Suppressor macrophage (primary cell): ENCODE measurements at regions not wholly inside any gene's neighbourhood (a gene's known extent, or its start where the extent isn't known, plus 50 kb on each side); places are given as distances from the start of the nearest gene placed in this dataset.

Experiments
- DNase-seq, 4 experiments: peaks; one replicate each; pipeline ENCODE4 v3.0.0-alpha.2; 2020 to 2022

- no peak for DNase-seq
These were observed 1293.4 kb upstream of the NCAM2 start for GRCh38 chr21:19704832-19705231.

DNA sequence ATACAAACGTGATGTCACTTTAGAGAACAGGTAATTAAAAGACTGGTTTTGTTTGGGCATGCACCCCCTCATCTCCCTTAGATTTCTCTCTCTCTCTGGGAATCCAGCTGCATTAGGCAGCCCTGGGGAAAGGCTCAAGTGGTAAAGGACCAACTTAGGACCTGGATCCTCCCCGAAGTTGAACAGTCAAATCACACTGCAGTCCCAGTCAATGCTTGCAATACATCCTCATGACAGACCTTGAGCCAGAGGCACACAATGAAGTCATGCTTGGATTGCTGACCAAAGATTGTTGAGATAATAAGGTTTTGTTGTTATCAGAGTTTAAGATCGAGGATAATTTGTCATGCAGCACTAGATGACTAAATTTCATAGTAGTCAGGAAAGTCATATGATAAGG, 1285.8 kb upstream of the NCAM2 start:
- DNase-seq: no peak

- DNase-seq: no peak
These were observed 1284.9 kb upstream of the NCAM2 start for GRCh38 chr21:19713313-19713712.

DNA sequence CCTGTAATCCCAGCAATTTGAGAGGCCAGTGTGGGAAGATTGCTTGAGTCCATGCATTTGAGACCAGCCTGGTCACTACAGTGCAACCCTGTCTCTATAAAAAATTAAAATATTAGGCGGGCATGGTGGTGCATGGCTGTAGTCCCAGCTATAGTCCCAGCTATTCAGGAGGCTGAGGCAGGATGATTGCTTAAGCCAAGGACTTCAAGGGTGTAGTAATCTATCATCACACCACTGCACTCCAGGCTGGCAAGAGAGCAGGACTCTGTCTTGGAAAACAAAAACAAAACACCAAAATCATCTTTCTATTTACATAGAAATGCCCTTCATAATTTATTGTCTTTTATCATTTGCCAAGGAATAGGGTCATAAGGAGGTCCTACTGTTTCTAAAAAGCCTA, 1274.1 kb upstream of the NCAM2 start:
- no peak for DNase-seq

- no peak for DNase-seq
These were observed 1267.0 kb upstream of the NCAM2 start for GRCh38 chr21:19731251-19731650.

DNA sequence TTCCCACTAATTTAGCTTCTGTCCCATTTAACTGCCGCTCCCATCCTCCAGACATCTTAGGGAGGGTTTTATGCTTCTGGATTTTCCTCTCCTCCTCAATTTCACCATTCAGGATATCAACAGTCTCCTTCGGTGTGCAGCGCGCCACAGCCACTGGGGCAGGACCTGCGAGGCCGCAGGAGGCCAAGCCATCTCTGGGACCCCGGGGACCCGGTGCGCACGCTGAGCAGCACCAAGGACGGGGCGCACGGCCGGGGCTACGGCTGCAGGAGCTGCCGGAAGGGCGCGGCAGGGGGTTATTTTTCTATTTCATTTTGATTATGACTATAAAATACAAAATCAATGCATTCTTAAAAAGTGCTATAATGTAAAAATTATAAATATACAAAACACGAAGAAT, 1238.4 kb upstream of the NCAM2 start:
- DNase-seq: no peak

DNA sequence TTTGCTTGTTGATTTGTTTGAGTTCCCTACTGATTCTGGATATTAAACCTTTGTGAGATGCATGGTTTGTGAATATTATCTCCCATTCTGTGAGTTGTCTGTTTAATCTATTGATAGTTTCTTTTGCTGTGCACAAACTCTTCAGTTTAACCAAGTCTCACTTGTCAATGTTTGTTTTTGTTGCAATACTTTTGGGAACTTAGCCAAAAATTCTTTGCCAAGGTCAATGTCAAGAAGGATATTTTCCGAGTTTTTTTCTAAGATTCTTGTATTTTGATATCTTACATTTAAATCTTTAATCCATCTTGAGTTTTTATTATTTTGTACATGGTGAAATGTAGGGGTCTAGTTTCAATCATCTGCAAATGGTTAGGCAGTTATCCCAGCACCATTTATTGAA, 1230.7 kb upstream of the NCAM2 start:
- DNase-seq: no peak

DNA sequence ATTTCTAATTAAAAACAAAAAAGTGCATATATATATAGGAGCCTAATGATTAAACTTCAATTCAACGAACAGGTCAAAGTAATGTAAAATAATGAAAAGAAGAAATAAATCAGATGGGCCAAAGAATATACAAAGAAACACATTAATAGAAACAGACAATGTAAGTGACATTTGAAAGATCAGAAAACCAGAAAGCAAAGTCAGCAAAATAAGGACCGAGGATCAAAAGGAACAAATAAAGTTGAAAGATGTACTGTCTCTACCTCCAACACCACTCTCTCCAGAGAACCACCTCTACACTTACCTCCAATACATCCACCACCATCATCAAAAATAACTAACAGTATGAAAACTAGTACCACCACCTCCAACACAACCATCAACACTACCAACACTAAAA, 1226.3 kb upstream of the NCAM2 start:
- DNase-seq: no peak

- DNase-seq: no peak
These were observed 1222.1 kb upstream of the NCAM2 start for GRCh38 chr21:19776076-19776475.

GRCh38 chr21:19781881-19782652, 1216.1 kb upstream of the NCAM2 start:
- no peak for DNase-seq

GRCh38 chr21:19785941-19786340, 1212.3 kb upstream of the NCAM2 start:
- DNase-seq: no peak

- no peak for DNase-seq
These were observed 1206.2 kb upstream of the NCAM2 start for GRCh38 chr21:19792004-19792403.

DNA sequence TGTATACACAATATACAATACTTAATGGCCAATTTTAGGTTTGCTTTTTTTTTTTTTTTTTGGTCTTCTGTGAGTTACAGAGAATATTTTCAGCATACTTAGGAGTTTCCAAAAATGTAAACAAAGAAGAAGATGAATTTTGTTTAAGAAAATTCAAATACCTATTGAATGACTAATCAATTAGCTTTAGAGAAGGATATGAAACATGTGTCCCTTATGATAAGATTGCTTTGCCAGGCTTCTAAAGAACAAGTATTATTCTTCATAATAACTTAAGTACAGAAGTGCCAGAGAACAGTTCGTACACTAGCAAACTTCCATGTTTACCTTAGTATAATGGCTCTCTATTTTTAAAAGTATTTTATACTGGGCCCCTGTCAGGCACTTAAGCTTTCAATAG, 1191.0 kb upstream of the NCAM2 start:
- no peak for DNase-seq

- no peak for DNase-seq
These were observed 1187.4 kb upstream of the NCAM2 start for GRCh38 chr21:19810779-19811178.

DNA sequence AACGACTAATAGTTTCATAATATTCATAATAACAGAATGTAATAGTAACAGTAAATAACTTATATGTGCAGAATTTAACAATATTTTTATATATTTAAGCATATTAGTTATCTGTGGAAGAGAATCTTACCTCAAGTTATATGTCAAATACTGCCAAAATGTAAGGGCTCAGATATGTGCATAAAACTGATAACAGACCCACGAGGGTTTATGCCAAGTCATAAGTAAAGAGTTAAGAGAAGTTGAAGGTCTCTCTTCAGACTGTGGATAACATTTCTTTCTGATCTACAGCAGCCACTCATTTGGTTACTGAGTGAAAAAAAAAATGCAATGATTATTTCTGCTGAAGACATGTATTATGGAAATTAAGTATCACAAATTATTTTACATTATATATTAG, 1167.8 kb upstream of the NCAM2 start:
- no peak for DNase-seq

- DNase-seq: no peak
These were observed 1165.7 kb upstream of the NCAM2 start for GRCh38 chr21:19832551-19832950.

DNA sequence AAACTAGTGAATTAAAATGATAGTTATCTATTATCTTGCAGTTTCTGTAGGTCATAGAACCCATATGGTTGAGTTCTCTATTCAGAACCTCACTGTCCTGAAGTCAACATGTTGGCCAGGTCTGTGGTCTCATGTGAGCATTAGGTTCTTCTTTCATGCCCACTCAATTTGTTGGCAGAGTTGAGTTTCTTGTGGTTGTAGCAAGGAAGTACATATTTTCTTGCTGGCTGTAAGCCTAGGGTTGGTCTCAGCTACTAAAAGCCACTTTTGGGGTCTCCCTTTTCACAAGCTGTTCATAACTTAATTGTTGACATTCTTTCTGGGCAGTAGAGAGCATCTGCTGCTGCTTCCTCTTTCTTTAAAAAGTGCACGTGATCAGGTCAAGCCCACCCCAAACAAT, 1165.1 kb upstream of the NCAM2 start:
- DNase-seq: no peak

GRCh38 chr21:19842601-19843000, 1155.6 kb upstream of the NCAM2 start:
- DNase-seq: no peak

DNA sequence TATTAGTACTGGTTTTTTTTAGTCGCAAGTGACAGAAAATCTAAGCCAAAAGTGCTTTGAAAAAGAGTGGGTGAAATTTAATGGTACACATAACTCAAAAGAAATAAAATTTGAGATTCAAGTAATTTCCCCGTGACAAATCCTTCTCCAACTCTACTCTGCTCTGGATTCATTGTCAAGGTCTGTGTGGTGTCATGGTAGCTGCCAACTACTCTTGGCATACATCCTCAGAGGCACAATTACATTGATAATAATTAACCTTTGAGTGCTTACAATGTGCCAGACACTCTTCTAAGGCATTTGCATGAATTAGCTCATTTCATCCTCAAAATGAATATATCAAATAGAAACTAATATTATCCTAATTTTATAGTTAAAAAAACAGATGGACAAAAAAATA, 1153.9 kb upstream of the NCAM2 start:
- DNase-seq: no peak

- no peak for DNase-seq
These were observed 1148.1 kb upstream of the NCAM2 start for GRCh38 chr21:19850157-19850556.

GRCh38 chr21:19853061-19853460, 1145.1 kb upstream of the NCAM2 start:
- no peak for DNase-seq

DNA sequence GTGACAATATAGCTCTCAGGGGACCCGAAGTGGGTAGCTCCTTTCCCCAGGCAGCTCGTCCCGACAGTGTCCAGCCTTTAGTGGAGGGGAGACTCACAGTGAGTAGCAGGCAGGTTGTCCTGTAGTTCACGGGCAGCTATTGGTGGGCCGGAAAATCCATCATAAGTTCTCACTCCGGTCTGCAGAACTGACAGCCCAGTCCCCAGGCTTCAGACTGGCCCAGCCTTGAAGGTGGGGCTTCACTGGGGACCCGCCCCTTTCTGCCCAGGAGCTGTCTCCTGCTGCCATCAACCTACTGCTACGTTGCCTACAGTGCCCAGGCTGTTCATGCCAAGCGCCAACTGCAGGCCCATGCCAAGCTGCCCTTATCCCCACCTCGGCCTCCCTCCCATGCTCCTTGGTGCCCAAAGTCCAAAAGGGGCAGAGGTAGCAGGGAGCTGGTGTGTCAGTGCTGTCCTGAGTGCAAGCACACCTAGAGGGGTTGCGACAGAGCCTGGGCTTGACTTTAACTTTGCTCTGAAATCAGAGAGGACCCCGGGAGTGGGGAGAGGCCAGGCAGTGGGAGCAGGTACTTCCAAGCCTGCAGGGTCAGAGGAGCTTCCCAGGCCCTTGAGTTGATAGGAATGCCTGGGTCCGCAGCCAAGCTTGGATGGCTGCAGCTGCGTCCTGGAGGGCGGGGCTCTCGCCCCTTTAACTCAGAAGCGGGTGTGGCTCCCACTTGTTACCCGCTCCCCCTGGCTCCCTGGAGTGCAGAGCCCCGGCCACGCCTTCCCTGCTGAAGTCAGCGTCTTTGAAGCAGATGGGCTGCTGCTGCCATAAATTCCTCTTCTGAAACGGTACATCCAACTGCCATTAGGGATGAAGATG, 1144.3 kb upstream of the NCAM2 start:
- no peak for DNase-seq

- DNase-seq: no peak
These were observed 1142.7 kb upstream of the NCAM2 start for GRCh38 chr21:19855522-19855921.

- no peak for DNase-seq
These were observed 1133.7 kb upstream of the NCAM2 start for GRCh38 chr21:19864476-19864875.
